GM18520 (cell line): ENCODE measurements at regions not wholly inside any gene's neighbourhood (a gene's known extent, or its start where the extent isn't known, plus 50 kb on each side); places are given as distances from the start of the nearest gene placed in this dataset.
A peak's percentile ranks its signal among the peaks of the same experiment; 100 is the strongest.
"Not testable (repeated sequence)": the region's sequence is repeated elsewhere in the genome, so short reads cannot be mapped to it uniquely, and the experiment has no call there.

Source experiments
- ATAC-seq: cut with Tn5 transposase; IDR thresholded peaks from one replicate; pipeline ENCODE4 v1.9.1; 2021; ENCODE audit not compliant: unreplicated experiment

DNA sequence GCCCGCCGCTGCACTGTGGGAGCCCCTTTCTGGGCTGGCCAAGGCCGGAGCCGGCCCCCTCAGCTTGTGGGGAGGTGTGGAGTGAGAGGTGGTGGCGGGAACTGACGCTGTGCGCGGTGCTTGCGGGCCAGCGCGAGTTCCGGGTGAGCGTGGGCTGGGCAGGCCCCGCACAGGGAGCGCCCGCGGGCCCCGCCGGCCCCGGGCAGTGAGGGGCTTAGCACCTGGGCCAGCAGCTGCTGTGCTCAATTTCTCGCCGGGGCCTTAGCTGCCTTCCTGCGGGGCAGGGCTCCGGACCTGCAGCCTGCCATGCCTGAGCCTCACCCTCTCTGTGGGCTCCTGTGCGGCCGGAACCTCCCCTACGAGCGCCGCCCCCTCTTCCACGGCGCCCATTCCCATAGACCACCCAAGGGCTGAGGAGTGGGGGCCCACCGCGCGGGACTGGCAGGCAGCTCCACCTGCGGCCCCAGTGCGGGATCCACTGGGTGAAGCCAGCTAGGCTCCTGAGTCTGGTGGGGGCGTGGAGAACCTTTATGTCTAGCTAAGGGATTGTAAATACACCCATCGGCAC lies 1062.6 kb downstream of the TDRD15 start:
- ATAC-seq, result not testable (repeated sequence)

DNA sequence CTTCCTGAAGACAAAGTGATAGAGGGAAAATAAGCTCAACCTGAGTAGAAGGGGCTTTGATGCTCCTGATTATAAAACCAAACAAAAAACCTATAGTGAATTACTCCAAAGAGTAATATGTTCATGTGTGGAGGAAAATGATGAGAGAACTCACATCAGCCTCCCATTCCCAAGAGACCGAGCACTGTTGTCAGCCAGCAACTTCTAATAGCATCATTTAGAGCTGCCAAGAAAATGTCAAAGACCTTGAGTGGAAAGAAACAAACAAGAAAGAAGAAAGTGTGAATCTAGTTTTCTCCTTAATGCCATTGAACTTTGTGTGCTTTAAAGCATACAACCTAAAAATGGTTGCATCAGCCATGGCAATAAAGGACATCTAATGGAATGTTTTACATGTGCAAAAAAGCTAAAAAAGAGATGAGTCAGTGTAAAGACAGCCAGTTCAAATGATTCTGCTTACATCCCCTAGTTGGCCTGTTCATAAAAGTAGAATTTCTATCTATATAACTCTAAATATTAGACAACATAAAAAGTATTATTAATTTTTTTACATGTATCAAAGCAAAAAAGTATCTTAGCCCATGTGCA lies 1066.2 kb downstream of the TDRD15 start:
- no peak for ATAC-seq

DNA sequence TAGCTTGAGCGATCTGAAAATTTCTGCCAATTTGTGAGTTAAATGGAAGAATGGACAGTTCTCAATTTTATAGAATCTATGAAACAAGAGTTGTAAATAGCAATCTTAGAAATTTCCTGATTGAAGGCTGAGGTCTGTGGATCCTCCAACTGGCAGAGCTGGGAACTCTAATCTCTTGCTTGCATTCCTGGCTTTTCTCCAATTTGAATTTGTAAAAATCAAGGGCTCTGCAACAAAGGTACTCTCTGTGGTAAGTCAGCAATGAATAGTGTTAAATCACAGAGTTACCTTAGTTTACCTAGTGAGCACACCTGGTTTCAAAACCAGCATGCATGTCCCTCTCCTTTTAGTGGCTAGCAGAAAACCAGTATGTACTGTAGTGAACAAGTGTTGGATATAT lies 1070.5 kb downstream of the TDRD15 start:
- no peak for ATAC-seq

DNA sequence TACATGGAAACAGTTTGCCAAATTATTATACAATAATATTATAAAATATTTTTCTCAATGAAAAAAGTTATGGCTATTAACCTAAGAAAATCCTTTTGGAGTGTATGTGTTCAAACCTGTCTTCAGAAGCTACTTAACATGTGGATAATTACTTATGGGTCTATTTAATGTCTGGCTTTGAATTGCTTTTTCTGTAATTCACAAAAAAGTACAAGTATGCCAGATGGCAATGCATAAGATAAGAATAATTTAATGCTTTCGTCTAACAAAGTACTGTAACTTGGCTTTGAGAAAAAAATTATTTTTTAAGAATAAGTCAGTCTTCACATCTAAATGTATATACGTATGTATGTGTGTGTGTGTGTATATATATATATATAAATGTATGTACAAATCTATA lies 1073.0 kb downstream of the TDRD15 start:
- ATAC-seq, result no peak

DNA sequence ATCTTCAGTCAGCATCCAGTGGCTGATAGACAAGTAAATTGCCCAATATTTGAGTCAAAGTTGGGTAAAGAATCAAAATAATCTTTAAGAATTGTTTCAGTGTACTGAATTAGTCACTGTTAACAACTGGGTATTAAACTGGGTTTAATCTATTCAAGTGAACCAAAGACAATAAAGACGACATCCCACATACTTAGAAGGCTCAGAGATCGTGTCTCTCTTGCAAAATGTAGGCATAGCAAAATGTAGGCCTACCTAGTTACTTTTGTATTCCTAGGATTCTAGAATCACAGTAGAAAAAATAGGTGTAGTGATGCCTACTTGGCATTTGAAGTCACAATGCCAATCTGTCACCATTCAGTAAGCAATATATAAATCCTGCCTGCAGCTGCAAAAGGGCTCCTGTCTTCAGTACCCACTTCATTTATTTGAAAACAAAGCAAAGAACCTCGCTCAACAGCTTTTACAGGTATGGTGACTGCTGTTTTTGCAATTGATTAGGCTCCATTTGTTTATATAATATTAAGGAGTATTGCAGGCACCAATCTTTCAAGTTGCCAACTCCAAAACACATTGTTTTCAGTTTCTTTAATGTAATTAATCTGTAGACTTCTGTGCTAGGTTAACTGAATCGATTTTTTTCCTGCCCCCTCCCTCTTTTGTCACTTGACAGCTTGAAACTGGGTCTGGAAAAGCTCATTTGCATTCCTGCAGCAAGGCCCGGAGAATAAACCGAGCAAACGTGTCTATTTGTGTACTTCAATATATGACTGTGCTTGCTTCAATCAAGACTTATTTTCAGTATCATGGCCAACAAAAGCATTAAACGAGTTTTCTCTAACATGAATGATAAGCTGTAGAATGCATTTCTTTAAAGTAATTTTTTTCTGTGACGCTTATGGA lies 1074.9 kb downstream of the TDRD15 start:
- ATAC-seq, result no peak

DNA sequence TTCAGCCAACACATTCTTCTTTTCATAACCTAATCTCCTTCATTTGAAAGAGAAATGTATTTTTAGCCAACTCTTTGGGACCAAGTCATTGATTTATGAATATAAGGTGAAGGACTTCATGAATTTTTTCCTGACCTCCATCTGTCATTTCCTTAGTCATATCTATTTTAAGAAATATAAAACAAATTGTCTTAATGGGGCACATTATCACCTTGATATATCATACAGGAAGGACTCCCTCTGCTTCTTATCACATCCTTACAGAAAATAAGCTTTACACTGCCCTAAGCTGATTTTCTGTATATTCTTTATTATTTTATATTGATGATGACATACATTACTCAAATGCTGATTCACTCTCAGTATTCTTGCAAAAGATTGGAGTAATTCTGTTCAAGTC lies 1076.2 kb downstream of the TDRD15 start:
- no peak for ATAC-seq

DNA sequence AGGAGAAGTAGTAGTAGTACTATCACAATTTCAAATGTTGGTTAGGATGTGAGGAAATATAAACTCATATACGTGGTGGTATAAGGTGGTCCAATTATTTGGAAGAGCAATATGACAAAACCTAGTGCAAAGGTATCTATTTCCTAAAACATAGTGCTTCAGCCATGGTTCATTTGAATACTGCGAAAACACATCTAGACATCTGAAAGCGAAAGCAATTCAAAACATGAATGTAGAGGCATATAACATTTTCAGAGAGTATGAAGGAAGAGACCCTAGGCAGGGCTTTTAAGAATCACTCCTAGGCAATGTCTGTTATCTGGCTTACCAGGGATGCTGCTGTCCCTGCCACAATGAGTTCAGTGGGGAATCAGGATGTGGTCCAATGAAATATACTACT lies 1085.8 kb downstream of the TDRD15 start:
- peak; percentile 62 for ATAC-seq

DNA sequence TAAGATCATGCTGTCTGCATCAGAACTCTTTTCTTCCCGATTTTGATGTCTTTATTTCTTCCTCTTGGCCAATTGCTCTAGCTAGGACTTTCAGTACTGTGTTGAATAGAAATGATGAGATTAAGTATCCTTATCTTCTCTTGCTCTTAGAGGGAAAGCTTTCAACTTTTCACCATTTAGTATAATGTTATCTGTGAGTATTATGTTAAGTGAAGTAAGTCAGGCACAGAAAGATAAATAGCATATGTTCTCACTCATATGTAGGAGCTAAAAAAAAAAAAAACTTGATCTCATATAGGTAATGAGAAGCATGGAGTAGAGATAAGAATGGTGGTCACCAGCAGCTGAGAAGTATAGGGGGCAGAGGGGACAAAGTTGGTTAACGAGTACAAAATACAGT lies 1089.5 kb downstream of the TDRD15 start:
- no peak for ATAC-seq

DNA sequence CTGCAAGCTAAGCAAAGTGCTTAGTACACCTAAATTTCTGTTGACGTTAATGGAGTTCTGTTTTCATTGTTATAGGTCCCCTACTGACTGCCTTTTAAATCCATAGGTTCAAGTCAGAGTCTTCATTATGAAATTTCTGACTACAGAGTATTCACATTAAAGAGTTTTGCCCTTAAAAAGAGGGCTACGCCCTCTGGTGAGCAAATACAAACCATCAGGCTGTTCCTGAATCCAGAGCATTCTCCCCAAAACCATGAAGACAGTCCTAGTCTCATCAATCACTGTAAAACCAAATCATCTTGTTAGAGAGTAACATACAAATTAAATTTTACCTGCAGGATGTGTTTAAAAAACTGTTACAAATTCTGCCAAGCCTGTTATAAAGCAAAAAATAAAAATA lies 1091.7 kb downstream of the TDRD15 start:
- ATAC-seq, result no peak

DNA sequence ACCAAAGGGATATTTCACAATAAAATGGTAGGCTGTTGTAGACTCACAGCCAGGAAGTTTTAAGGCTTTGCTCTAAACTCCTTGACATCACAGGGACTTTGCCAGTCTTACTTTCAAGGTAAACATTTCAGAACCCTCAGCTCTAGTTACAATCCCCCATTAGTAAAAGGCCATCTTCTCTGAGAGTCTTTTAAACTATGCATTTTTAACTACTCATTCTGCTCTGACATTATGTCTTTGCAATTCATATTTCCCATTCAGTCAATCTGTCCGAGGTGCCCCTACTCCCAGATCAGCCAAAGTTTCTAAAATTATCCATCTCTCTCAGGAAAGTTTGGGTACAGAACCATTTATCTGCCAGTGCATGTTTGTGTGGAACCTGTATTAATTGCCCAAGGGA lies 1094.1 kb downstream of the TDRD15 start:
- no peak for ATAC-seq

DNA sequence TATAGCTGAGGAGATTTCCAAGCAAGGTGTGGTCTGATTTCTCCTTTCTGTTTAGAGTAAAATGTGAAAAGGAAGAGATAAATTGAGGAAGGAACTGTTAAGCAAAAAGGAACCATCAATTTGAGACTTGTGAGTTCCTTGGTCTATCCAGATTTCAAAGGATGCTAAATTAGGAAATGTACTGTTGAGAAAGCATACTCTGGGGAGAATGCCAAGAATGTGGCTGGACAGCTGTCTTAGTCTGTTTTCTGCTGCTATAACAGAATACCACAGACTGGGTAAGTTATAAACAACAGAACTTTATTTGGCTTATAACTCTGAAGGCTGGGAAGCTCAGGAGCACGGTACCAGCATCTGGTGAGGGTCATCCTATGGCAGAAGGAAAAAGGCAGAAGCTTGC lies 1097.2 kb downstream of the TDRD15 start:
- no peak for ATAC-seq

DNA sequence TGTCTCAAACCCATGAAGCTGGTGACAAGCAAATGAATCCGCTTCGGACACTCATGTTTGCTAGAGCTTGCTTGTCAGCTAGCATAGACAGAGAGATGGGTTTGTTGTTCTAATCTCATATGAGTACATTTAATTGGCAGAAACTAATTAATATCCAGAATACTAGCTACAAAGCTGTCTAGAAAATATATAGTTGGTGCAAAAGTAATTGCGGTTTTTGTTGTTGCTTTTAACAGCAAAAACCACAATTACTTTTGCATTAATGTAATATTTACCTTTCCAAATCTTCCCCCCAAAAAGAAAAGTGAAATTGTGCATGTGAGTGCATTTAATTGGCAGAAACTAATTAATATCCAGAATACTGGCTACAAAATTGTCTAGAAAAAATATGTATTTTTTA lies 1115.2 kb downstream of the TDRD15 start:
- no peak for ATAC-seq

DNA sequence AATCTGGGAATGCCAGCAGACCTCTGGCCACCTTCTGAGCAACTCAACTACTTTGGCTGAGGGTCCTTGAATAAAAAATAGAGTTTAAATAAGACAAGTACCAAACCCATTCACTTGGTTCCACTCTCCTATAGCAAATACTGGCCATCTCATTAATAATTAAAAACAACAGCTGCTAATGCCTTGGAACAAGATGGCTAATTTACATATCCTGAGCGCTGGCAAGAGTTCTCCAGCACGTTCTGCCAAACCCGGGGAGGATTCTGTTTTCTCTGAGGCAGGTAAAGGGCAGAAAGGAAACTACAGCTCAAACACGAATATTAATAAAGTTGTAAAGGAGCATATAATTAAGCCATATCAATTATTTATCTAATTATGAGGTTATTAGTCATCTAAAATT lies 1123.7 kb downstream of the TDRD15 start:
- no peak for ATAC-seq

DNA sequence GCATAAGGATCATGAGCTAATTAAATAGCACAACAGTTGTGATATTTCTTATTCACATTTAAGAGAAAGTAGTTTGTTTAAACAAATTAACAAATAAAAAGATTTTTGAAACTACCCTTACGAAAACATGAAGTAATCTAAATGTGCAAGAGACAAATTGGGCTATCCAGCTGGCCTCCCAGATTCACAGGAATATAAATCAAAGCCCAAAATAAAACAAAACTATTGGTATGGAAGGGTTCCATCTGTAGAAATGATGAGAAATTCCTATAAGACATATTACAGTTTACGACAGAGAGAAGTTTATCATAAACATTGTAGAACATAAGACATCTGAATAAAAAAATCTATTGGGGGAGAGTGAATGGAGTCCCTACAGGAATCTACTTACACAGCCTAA lies 1125.1 kb downstream of the TDRD15 start:
- ATAC-seq, result no peak

DNA sequence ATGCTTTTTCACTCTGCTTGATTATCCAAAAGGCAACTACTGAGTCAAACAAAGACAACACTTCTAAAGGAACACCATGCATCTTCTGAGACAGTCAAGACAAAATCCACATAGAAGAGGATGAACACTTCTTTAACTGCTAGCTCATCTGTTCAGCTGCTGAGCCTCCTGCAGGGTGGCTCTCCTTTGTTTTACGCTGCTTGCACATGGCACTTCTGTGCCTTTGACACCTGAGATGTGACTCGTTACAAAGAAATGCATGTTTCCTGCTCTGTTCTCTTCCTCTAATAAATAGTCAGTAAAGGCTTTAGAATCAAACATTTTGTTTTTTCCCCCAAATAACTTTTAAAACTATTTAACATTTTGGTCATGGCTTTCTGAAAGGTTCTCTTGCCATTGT lies 1129.4 kb downstream of the TDRD15 start:
- no peak for ATAC-seq

DNA sequence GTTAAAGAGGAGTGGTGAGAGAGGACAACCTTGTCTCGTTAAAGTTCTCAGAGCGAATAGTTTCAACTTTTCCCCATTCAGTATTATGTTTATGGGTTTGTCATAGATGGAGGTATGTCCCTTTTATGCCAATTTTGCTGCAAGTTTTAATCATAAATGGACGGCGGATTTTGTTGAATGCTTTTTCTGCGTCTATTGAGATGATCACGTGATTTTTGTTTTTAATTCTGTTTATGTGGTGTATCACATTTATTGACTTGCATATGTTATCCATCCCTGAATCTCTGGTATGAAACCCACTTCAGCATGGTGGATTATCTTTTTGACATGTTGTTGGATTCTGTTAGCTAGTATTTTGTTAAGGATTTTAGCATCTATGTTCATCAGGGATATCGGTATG lies 1123.8 kb upstream of the KLHL29 start:
- ATAC-seq, result no peak

DNA sequence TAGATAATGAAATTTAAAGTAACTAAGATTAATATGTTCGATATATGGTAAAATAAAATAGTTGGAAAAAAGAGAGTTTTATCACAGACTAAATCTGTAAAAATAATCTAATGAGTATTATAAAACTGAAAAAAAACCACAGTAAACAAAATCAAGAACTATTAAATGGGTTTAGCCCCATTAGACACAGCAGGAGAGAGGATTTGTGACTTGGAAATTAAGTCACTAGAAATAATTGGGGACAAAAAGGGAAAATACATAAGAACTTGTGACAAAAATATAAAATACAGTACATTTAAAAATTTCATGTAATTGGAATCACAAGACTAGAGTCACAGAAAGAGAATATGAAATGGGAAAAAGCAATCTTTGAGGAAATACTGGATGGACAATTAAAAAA lies 1114.6 kb upstream of the KLHL29 start:
- no peak for ATAC-seq

DNA sequence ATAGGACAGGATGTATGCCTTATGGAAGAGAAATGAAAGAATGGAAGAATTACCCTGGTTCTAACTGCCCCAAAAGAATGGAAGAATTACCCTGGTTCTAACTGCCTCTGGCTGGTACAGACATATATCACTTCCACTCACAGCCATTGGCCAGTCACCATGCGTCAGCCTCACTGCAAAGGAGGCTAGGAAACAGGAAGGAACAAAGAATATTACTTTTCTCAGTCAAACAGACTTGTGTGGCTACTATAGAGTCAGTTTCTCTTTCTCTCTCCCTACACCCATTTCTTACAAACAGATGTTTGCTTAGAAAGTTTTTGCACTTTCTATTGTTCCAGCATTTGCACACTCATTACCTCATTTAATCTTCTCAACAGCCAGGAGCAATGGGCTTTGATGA lies 1111.1 kb upstream of the KLHL29 start:
- no peak for ATAC-seq

DNA sequence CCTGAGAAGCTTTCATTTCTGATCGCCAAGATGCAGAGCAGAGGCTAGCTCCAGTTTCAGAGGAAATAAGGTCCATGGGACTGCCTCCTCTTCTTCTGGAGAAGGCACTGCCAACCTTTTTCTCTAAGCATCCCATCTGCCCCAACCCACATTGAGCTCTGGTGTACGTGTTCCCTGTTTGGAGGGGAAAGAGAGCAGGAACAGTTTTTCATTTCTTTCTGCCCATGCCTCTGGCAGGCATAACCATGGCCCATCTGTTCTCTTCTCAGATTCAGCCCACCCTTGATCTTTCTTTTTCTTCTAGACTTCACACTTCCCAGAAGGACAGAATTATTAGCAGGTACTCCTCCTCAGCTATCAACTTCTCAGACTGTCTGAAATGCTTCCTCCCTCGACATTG lies 1110.3 kb upstream of the KLHL29 start:
- no peak for ATAC-seq

DNA sequence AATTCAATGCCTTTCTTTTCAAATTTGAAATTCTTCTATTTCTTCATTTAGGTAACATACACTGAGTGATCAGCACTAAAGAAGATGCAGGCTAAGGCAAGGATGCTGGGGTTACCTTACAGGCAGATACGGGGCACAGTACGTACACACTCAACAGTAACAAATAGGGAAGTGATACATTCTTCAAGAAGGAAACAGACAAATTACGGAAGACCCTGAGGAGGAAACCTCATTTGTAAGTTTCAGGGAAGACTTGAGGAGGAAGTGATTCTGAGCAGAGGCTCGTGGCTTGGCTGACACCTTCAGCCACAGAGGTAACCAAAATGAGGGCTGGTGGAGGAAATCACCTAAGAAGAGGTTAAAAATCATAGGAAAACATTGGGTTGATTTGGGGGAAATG lies 1108.3 kb upstream of the KLHL29 start:
- peak; percentile 47 for ATAC-seq

DNA sequence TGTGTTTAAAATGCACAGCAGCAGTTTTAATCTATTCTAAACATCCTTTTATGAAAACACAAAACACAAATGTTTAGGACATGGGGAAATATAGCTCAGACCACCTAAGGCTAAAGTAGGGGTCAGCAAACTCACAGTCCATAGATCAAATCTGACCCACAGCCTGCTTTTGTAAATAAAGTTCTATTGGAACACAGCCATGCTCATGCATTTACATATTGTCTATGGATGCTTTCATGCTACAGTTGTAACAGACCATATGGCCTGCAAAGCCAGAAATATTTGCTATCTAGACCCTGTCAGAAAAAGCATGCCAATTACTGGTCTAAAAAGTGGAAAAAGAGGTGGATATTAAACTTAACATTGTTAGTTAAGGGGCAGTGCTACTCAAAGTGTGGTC lies 1105.4 kb upstream of the KLHL29 start:
- ATAC-seq, result no peak

DNA sequence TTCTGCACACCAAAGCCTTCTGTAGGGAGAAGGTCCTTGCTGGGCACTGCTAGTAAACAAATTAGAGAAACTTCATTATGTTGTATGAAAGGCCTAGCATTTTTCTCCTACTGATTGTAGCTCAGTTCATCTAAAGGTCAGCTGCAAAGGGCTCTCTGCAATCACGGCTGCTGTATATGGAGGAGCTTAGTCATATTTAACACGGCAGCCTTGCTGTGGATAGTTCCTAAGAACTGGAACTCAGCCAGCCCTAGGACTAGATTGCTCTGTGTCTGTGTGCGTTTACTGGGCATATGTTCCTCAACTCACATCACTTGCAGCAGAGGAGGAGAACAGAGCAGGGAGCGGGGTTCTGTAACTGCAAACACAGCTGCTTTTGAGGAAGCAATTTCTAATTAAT lies 1103.9 kb upstream of the KLHL29 start:
- no peak for ATAC-seq
